ENCODE measurements at regions not wholly inside any gene's neighbourhood (a gene's known extent, or its start where the extent isn't known, plus 50 kb on each side); places are given as distances from the start of the nearest gene placed in this dataset.

- Histone ChIP-seq H3K4me2 (ENCODE audit: insufficient read depth, low read length) (no peak overlapping the region), H3K9me1 (ENCODE audit: control insufficient read depth, insufficient read depth, low read length) (no peaks in the 10 kb centered on the region), H3K4me3 (no peak overlapping the region), H3K4me1 (replicated peaks in 1 of 2; ENCODE audit: control insufficient read depth in 2 of 2, insufficient read depth in 2 of 2, low read length in 2 of 2) (no peaks in the 10 kb centered on the region), H3K27ac (ENCODE audit: extremely low read depth, low read depth, low read length) (no peak overlapping the region), H3K27me3 (ENCODE audit: control insufficient read depth in 2 of 2, insufficient read depth in 2 of 2, low read length in 2 of 2) (no peaks in the 10 kb centered on the region), H3K36me3 (ENCODE audit: control insufficient read depth, insufficient read depth, low read length) (no peaks in the 10 kb centered on the region), H3K79me2 (ENCODE audit: control insufficient read depth, insufficient read depth, low read length) (no peaks in the 10 kb centered on the region), H3K9me3 (replicated peaks; ENCODE audit: control insufficient read depth, insufficient read depth, low read depth, low read length) (no peaks in the 10 kb centered on the region), H3K9ac (ENCODE audit: insufficient read depth in 1 of 2, low read depth in 2 of 2, low read length in 2 of 2) (no peak overlapping the region), H4K20me1 (replicated peaks; ENCODE audit: control insufficient read depth, insufficient read depth, low read length) (no peaks in the 10 kb centered on the region), H2AFZ (ENCODE audit: low read depth, low read length) (no peak overlapping the region)
- intact Hi-C loops (cut with micrococcal nuclease) (no loop called here), in situ Hi-C loops (cut with MboI) (no loop called here)
- ChIA-PET POLR2A (no interaction called here), CTCF (ENCODE audit: low intra/inter-chr PET ratio) (no interaction called here)
- WGBS (ENCODE audit: insufficient coverage, low coverage, missing lambda C conversion rate), result 3% methylated on average over 2 of the region's 2 CpGs
- FAIRE-seq, result no peak
- DNase-seq (ENCODE audit: extremely low read depth in 1 of 4, low spot score in 3 of 4), result no peak
- no peak for ATAC-seq
- BruUV-seq (replicated peaks), result no TSS peak
- TF ChIP-seq ZFP91 (CRISPR knock-in tag; IDR thresholded peaks at IDR 0.05) (no peak), ZKSCAN1 (IDR thresholded peaks at IDR 0.05; ENCODE audit: low read depth, low read length) (no peak), ZBTB12 (CRISPR knock-in tag; IDR thresholded peaks at IDR 0.05) (no peak), RNF219 (CRISPR knock-in tag; IDR thresholded peaks at IDR 0.05) (no peak), SAP30 (IDR thresholded peaks at IDR 0.05; ENCODE audit: borderline replicate concordance, insufficient read depth, low read depth, low read length, poor library complexity, severe bottlenecking) (no peak), ZNF143 (CRISPR knock-in tag; IDR thresholded peaks at IDR 0.05) (no peak), CREM (IDR thresholded peaks at IDR 0.05; ENCODE audit: low read depth) (no peak), FOXJ3 (CRISPR knock-in tag; IDR thresholded peaks at IDR 0.05) (no peak), GTF2F1 (IDR thresholded peaks at IDR 0.05; ENCODE audit: low read depth, low read length) (no peak), BACH1 (tag; IDR thresholded peaks at IDR 0.05) (no peak), ZNF707 (CRISPR knock-in tag; conservative IDR thresholded peaks at IDR 0.05) (no peak), ARID3A (IDR thresholded peaks at IDR 0.05; ENCODE audit: borderline replicate concordance, low read depth, low read length) (no peak), ARID2 (IDR thresholded peaks at IDR 0.05) (no peak)
Observed at GRCh38 chr5:18003784-18004183, 369.5 kb downstream of the TAF11L14 start.
